DOHH2 (cell line): ENCODE measurements at regions not wholly inside any gene's neighbourhood (a gene's known extent, or its start where the extent isn't known, plus 50 kb on each side); places are given as distances from the start of the nearest gene placed in this dataset.

Experiments
- H3F3A ChIP-seq: fragments of 200-600 bp; sonication (generic), shearing (Covaris generic); 2 replicates; pipeline ENCODE4 v1.6.0; 2016; ENCODE audit warnings: antibody characterized with exemption, mild to moderate bottlenecking; ENCODE audit not compliant: control insufficient read depth, insufficient read depth
- H3K27ac ChIP-seq: fragments of 200-600 bp; sonication (generic); 2 replicates; pipeline ENCODE4 v1.5.1; 2014; ENCODE audit warnings: low read depth, mild to moderate bottlenecking, low read length, moderate library complexity
- H3K27me3 ChIP-seq: fragments of 200-600 bp; sonication (generic); 2 replicates; pipeline ENCODE4 v1.6.1; 2014; ENCODE audit warnings: mild to moderate bottlenecking, low read length, mixed read lengths; ENCODE audit not compliant: control insufficient read depth
- H3K36me3 ChIP-seq: fragments of 200-600 bp; sonication (generic); 2 replicates; pipeline ENCODE4 v1.6.1; 2014; ENCODE audit warnings: mild to moderate bottlenecking, low read length, moderate library complexity, mixed read lengths; ENCODE audit not compliant: control insufficient read depth
- H3K4me1 ChIP-seq: fragments of 200-600 bp; sonication (generic); 2 replicates; pipeline ENCODE4 v1.6.1; 2014; ENCODE audit warnings: mild to moderate bottlenecking, low read length, mixed read lengths; ENCODE audit not compliant: control insufficient read depth
- H3K4me2 ChIP-seq: fragments of 200-600 bp; sonication (generic); 2 replicates; pipeline ENCODE4 v1.6.0; 2014; ENCODE audit warnings: mild to moderate bottlenecking, low read length, moderate library complexity
- H3K4me3 ChIP-seq: fragments of 200-600 bp; sonication (generic); 2 replicates; pipeline ENCODE4 v1.5.1; 2014; ENCODE audit warnings: mild to moderate bottlenecking, low read length, mixed read lengths
- H3K79me2 ChIP-seq: fragments of 200-600 bp; sonication (generic); 2 replicates; pipeline ENCODE4 v1.6.1; 2014; ENCODE audit warnings: mild to moderate bottlenecking, low read length, mixed read lengths; ENCODE audit not compliant: control insufficient read depth
- H3K9me2 ChIP-seq: fragments of 200-600 bp; sonication (generic); replicated peaks from 2 replicates; pipeline ENCODE4 v1.6.1; 2014; ENCODE audit warnings: mild to moderate bottlenecking, low read length, mixed read lengths; ENCODE audit not compliant: control insufficient read depth
- H3K9me3 ChIP-seq: fragments of 200-600 bp; sonication (generic); 2 replicates; pipeline ENCODE4 v1.6.1; 2014; ENCODE audit warnings: antibody characterized with exemption, low read length, mixed read lengths; ENCODE audit not compliant: control insufficient read depth, insufficient read depth
- H4K20me1 ChIP-seq: fragments of 200-600 bp; sonication (generic); 2 replicates; pipeline ENCODE4 v1.6.0; 2014; ENCODE audit warnings: low read depth, mild to moderate bottlenecking, antibody characterized with exemption, low read length, moderate library complexity; ENCODE audit not compliant: control insufficient read depth, insufficient read depth
- CTCF ChIP-seq: fragments of 200-600 bp; sonication (generic); IDR thresholded peaks from one replicate; pipeline ENCODE4 v1.5.1; 2014; ENCODE audit warnings: antibody characterized with exemption, mild to moderate bottlenecking, low read depth, low read length; ENCODE audit not compliant: poor library complexity, severe bottlenecking
- EZH2phosphoT487 ChIP-seq: fragments of 200-600 bp; sonication (generic); IDR thresholded peaks from 2 replicates; pipeline ENCODE4 v1.6.1; 2017; ENCODE audit warnings: borderline replicate concordance, mild to moderate bottlenecking, antibody characterized with exemption, low read length, moderate library complexity, mixed read lengths

- Histone ChIP-seq H3K79me2 (no peaks in the 10 kb centered on the region), H3K27me3 (peaks cover 22% of the 10 kb centered on the region), H3K9me2 (no peaks in the 10 kb centered on the region), H3K36me3 (no peaks in the 10 kb centered on the region), H3K4me2 (no peak overlapping the region), H3K27ac (no peak overlapping the region), H3K9me3 (no peaks in the 10 kb centered on the region), H4K20me1 (no peaks in the 10 kb centered on the region), H3K4me1 (no peaks in the 10 kb centered on the region), H3K4me3 (no peak overlapping the region), H3F3A (no peaks in the 10 kb centered on the region)
- TF ChIP-seq CTCF (no peak), EZH2phosphoT487 (no peak)
These were observed 71.6 kb upstream of the CMKLR1 start for GRCh38 chr12:108410689-108411088.

GRCh38 chr12:108409481-108409880 lies 70.4 kb upstream of the CMKLR1 start:
- no peaks in the 10 kb centered on the region for H3K9me3 ChIP-seq
- no peaks in the 10 kb centered on the region for H3K79me2 ChIP-seq
- H3F3A ChIP-seq = no peaks in the 10 kb centered on the region
- H3K4me3 ChIP-seq = no peak overlapping the region
- no peak for TF ChIP-seq EZH2phosphoT487
- no peak for TF ChIP-seq CTCF
- H4K20me1 ChIP-seq = no peaks in the 10 kb centered on the region
- no peak overlapping the region for H3K4me2 ChIP-seq
- peaks cover 22% of the 10 kb centered on the region for H3K27me3 ChIP-seq
- H3K4me1 ChIP-seq = no peaks in the 10 kb centered on the region
- H3K9me2 ChIP-seq = no peaks in the 10 kb centered on the region
- no peak overlapping the region for H3K27ac ChIP-seq
- H3K36me3 ChIP-seq = no peaks in the 10 kb centered on the region

GRCh38 chr12:108403952-108404351 lies 64.8 kb upstream of the CMKLR1 start:
- Histone ChIP-seq H3K4me1 (no peaks in the 10 kb centered on the region), H3K36me3 (no peaks in the 10 kb centered on the region), H3K27ac (no peak overlapping the region), H3K4me3 (no peak overlapping the region), H3K27me3 (peaks cover 3% of the 10 kb centered on the region; the same call in 1 of the 2 replicates), H4K20me1 (no peaks in the 10 kb centered on the region), H3K9me2 (no peaks in the 10 kb centered on the region), H3K9me3 (no peaks in the 10 kb centered on the region), H3K4me2 (no peak overlapping the region), H3K79me2 (no peaks in the 10 kb centered on the region), H3F3A (no peaks in the 10 kb centered on the region)
- TF ChIP-seq EZH2phosphoT487 (no peak), CTCF (no peak)

GRCh38 chr12:108401964-108402363 lies 62.9 kb upstream of the CMKLR1 start:
- no peak overlapping the region for H3K4me3 ChIP-seq
- no peaks in the 10 kb centered on the region for H3K79me2 ChIP-seq
- H3K4me2 ChIP-seq = no peak overlapping the region
- H3K27me3 ChIP-seq = no peaks in the 10 kb centered on the region
- no peaks in the 10 kb centered on the region for H4K20me1 ChIP-seq
- H3F3A ChIP-seq = no peaks in the 10 kb centered on the region
- TF ChIP-seq CTCF = no peak
- no peak for TF ChIP-seq EZH2phosphoT487
- no peaks in the 10 kb centered on the region for H3K9me2 ChIP-seq
- H3K9me3 ChIP-seq = no peaks in the 10 kb centered on the region
- no peaks in the 10 kb centered on the region for H3K4me1 ChIP-seq
- no peak overlapping the region for H3K27ac ChIP-seq
- H3K36me3 ChIP-seq = no peaks in the 10 kb centered on the region
